HCT116 (cell line): ENCODE measurements at regions not wholly inside any gene's neighbourhood (a gene's known extent, or its start where the extent isn't known, plus 50 kb on each side); places are given as distances from the start of the nearest gene placed in this dataset.

Experiments
- ATAC-seq: fragments of 200-7000 bp; cut with Tn5 transposase; 2 replicates; pipeline ENCODE4 v1.9.1; 2020; ENCODE audit warnings: mild to moderate bottlenecking, moderate library complexity
- BruUV-seq: library from RNA; stranded (reverse); fragments of 400-500 nt; replicated peaks from 2 replicates; lab custom pipeline; 2021; lab: Mats Ljungman, UMichigan
- CTCF ChIA-PET: fragments of 300-600 bp; sonication (Branson Sonifier 250); formaldehyde crosslinking; loops from one replicate; lab custom pipeline; 2021; ENCODE audit warnings: antibody characterized with exemption; lab: Charles Lee
- POLR2A ChIA-PET: fragments of 300-600, 350-600 bp; sonication (Branson Sonifier 250); formaldehyde crosslinking; loops from one replicate; lab custom pipeline; 2021; ENCODE audit warnings: antibody characterized with exemption; lab: Charles Lee
- RAD21 ChIA-PET, 2 experiments: fragments of 300-600 bp; sonication (Branson Sonifier 250); formaldehyde crosslinking; loops; one replicate each; lab custom pipeline; 2023; ENCODE audit warnings: low total read pairs in 2 of 2; ENCODE audit not compliant: uncharacterized antibody in 2 of 2, unreplicated experiment in 2 of 2, low non-redundant PET in 1 of 2; lab: Charles Lee
- DNase-seq: peaks from one replicate; pipeline ENCODE4 v3.0.0-alpha.2; 2010; ENCODE audit warnings: low read depth, low spot score
- H2AFZ ChIP-seq: fragments of 200-600 bp; shearing (Covaris generic), sonication (generic); 2 replicates; pipeline ENCODE4 v1.6.1; 2017; ENCODE audit warnings: low read depth, mixed run types, mixed read lengths, antibody characterized with exemption, low read length; ENCODE audit not compliant: poor library complexity, severe bottlenecking
- H3K27ac ChIP-seq: 2 replicates; pipeline ENCODE4 v1.5.1; 2012; ENCODE audit warnings: low read depth, low read length
- H3K27me3 ChIP-seq: fragments of 200-600 bp; sonication (generic); 2 replicates; pipeline ENCODE4 v1.6.1; 2016; ENCODE audit warnings: mixed run types, low read length, mixed read lengths; ENCODE audit not compliant: insufficient read depth
- H3K36me3 ChIP-seq, 2 experiments: fragments of 200-500 bp in 1 of 2; fragments of 200-600 bp in 1 of 2; sonication (Bioruptor generic) in 1 of 2; sonication (generic) in 1 of 2; 2 replicates each; pipeline versions ENCODE4 v1.5.1 to v1.6.1; 2014 to 2016; ENCODE audit warnings: low read length in 2 of 2, inconsistent platforms in 1 of 2, mixed read lengths in 1 of 2, mixed run types in 1 of 2; ENCODE audit not compliant: insufficient read depth in 2 of 2, control insufficient read depth in 1 of 2
- H3K4me1 ChIP-seq, 2 experiments: fragments of 200-600 bp in 1 of 2; sonication (generic) in 1 of 2; 2 replicates each; pipeline versions ENCODE4 v1.5.1 to v1.6.1; 2012 to 2017; ENCODE audit warnings: low read length in 2 of 2, inconsistent platforms in 1 of 2, mild to moderate bottlenecking in 1 of 2, mixed read lengths in 1 of 2, mixed run types in 1 of 2, moderate library complexity in 1 of 2; ENCODE audit not compliant: insufficient read depth in 2 of 2, control insufficient read depth in 1 of 2
- H3K4me2 ChIP-seq: fragments of 200-600 bp; sonication (generic); 2 replicates; pipeline ENCODE4 v1.6.1; 2017; ENCODE audit warnings: mixed run types, low read length, mixed read lengths
- H3K4me3 ChIP-seq, 2 experiments: fragments of 200-600 bp in 1 of 2; sonication (generic) in 1 of 2; replicated peaks in 1 of 2; 2 replicates each; pipeline ENCODE4 v1.5.1; 2011 to 2016; ENCODE audit warnings: low read length in 2 of 2, control low read depth in 1 of 2, low read depth in 1 of 2, mild to moderate bottlenecking in 1 of 2, mixed read lengths in 1 of 2, mixed run types in 1 of 2
- H3K79me2 ChIP-seq: fragments of 200-600 bp; sonication (generic); 2 replicates; pipeline ENCODE4 v1.6.1; 2017; ENCODE audit warnings: mild to moderate bottlenecking, mixed run types, low read length, moderate library complexity, mixed read lengths; ENCODE audit not compliant: insufficient read depth
- H3K9ac ChIP-seq: fragments of 200-600 bp; sonication (generic); 2 replicates; pipeline ENCODE4 v1.6.1; 2016; ENCODE audit warnings: low read length, mixed read lengths
- H3K9me2 ChIP-seq: fragments of 200-600 bp; sonication (generic), shearing (Covaris generic); 2 replicates; pipeline ENCODE4 v1.6.1; 2017; ENCODE audit warnings: mixed run types, mild to moderate bottlenecking, moderate library complexity; ENCODE audit not compliant: insufficient read depth
- H3K9me3 ChIP-seq, 2 experiments: fragments of 200-500 bp in 1 of 2; fragments of 200-600 bp in 1 of 2; sonication (Bioruptor generic) in 1 of 2; sonication (generic) in 1 of 2; 2 replicates each; pipeline ENCODE4 v1.6.1; 2014 to 2017; ENCODE audit warnings: low read length in 2 of 2, mixed read lengths in 2 of 2, inconsistent platforms in 1 of 2, low read depth in 1 of 2, mild to moderate bottlenecking in 1 of 2, mixed run types in 1 of 2, moderate library complexity in 1 of 2; ENCODE audit not compliant: control insufficient read depth in 1 of 2, insufficient read depth in 1 of 2
- H4K20me1 ChIP-seq: fragments of 200-600 bp; sonication (generic), shearing (Covaris generic); 2 replicates; pipeline ENCODE4 v1.6.1; 2017; ENCODE audit warnings: mixed run types, mild to moderate bottlenecking, moderate library complexity; ENCODE audit not compliant: insufficient read depth
- CBX3 ChIP-seq: IDR thresholded peaks from 2 replicates; pipeline ENCODE4 v1.6.1; 2012; ENCODE audit warnings: low read depth
- CEBPB ChIP-seq: IDR thresholded peaks from 2 replicates; pipeline ENCODE4 v1.6.1; 2012; ENCODE audit warnings: low read depth
- EGR1 ChIP-seq: IDR thresholded peaks from 2 replicates; pipeline ENCODE4 v1.6.1; 2012; ENCODE audit warnings: low read depth
- ELF1 ChIP-seq: IDR thresholded peaks from 2 replicates; pipeline ENCODE4 v1.6.1; 2012; ENCODE audit warnings: low read depth, borderline replicate concordance
- EZH2phosphoT487 ChIP-seq: fragments of 200-600 bp; IDR thresholded peaks from 2 replicates; pipeline ENCODE4 v1.6.1; 2018; ENCODE audit warnings: antibody characterized with exemption, borderline replicate concordance
- FOSL1 ChIP-seq: IDR thresholded peaks from 2 replicates; pipeline ENCODE4 v1.6.1; 2012; ENCODE audit warnings: low read depth
- JUND ChIP-seq: IDR thresholded peaks from 2 replicates; pipeline ENCODE4 v1.6.1; 2012
- POLR2A ChIP-seq: IDR thresholded peaks from 2 replicates; pipeline ENCODE4 v1.7.0; 2011; ENCODE audit warnings: borderline replicate concordance; ENCODE audit not compliant: insufficient read depth, insufficient read length; ENCODE audit errors: extremely low read depth
- POLR2AphosphoS5 ChIP-seq: IDR thresholded peaks from 2 replicates; pipeline ENCODE4 v1.6.1; 2011; ENCODE audit warnings: mild to moderate bottlenecking, low read depth, low read length, moderate library complexity
- REST ChIP-seq: IDR thresholded peaks from 2 replicates; pipeline ENCODE4 v1.6.1; 2012; ENCODE audit warnings: low read depth
- TCF7L2 ChIP-seq: IDR thresholded peaks from 2 replicates; pipeline ENCODE4 v1.7.0; 2011; ENCODE audit warnings: borderline replicate concordance, inconsistent platforms; ENCODE audit not compliant: insufficient read depth, insufficient read length; ENCODE audit errors: extremely low read depth
- ZBTB33 ChIP-seq: IDR thresholded peaks from 2 replicates; pipeline ENCODE4 v1.6.1; 2011; ENCODE audit warnings: mild to moderate bottlenecking, low read length, moderate library complexity; ENCODE audit not compliant: insufficient replicate concordance; ENCODE audit errors: extremely low read depth
- ZFX ChIP-seq: fragments of 450-650 bp; IDR thresholded peaks from 2 replicates; pipeline ENCODE4 v1.6.1; 2017
- ZNF274 ChIP-seq: fragments of 200-500 bp; sonication (Bioruptor generic); IDR thresholded peaks from 2 replicates; pipeline ENCODE4 v1.6.1; 2014; ENCODE audit warnings: mild to moderate bottlenecking, low read depth, low read length, inconsistent platforms
- intact Hi-C: fragments of 100-400 bp; cut with micrococcal nuclease; formaldehyde crosslinking; loops from 2 replicates; pipeline ENCODE4 v1.10.0; 2022
- TF ChIP-seq, protein P1 (sequence below): IDR thresholded peaks from 2 replicates; pipeline ENCODE4 v1.6.1; 2012
- TF ChIP-seq, protein P2 (sequence below): IDR thresholded peaks from 2 replicates; pipeline ENCODE4 v1.6.1; 2012

DNA sequence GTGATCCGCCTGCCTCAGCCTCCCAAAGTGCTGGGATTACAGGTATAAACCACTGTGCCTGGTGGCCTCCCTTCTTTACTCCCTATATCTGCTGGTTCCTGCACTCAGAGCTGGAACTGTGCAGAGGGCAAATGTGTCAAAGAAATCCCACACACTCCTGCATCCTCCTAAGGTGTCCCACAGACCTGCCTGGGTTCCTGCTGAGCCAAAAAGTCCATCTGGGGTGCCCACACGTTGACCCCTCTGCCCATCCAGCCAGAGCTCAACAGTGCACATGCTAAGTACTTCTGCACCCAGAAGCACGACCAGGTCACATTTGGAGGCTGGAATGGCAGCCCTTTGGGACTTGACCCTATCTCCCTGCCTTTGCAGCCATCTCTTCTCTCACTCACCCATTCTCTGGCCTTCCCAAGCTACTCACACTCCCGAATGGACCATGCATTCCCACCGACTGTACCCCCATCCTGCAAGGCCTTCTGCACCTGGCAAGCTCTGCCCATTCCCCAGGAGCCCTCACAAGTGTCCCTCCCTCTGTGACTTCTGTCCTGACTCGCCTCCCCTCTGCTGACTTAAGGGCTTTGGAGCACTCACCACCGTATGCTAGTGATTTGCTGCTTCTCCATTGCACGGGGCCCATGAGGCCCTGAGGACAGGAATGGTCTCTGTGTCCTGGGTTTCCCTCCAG, 152.1 kb downstream of the KCTD15 start (continued):
- TF ChIP-seq REST (no peak), ZNF274 (no peak), TCF7L2 (no peak), ZFX (no peak), ELF1 (no peak), EGR1 (no peak), JUND (no peak), POLR2AphosphoS5 (no peak), CBX3 (no peak), POLR2A (no peak)
- TF ChIP-seq, protein P1, sequence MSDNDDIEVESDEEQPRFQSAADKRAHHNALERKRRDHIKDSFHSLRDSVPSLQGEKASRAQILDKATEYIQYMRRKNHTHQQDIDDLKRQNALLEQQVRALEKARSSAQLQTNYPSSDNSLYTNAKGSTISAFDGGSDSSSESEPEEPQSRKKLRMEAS: no peak
- TF ChIP-seq, all 23 proteins: peak for 0

- Histone ChIP-seq H3K9me3 (no peaks in the 10 kb centered on the region), H3K27ac (no peak overlapping the region), H3K9me2 (no peaks in the 10 kb centered on the region), H2AFZ (no peak overlapping the region), H3K4me3 (no peak overlapping the region), H3K36me3 (no peaks in the 10 kb centered on the region), H4K20me1 (no peaks in the 10 kb centered on the region), H3K4me1 (no peaks in the 10 kb centered on the region), H3K79me2 (no peaks in the 10 kb centered on the region), H3K27me3 (no peaks in the 10 kb centered on the region), H3K4me2 (no peak overlapping the region), H3K9ac (no peak overlapping the region)
- ATAC-seq: no peak
- intact Hi-C loops: no loop called here
- POLR2A ChIA-PET: no interaction called here
- DNase-seq: no peak
- CTCF ChIA-PET: no interaction called here
- RAD21 ChIA-PET: no interaction called here
- BruUV-seq: no TSS peak
- no peak for TF ChIP-seq ZFX
- no peak for TF ChIP-seq CEBPB
- TF ChIP-seq CBX3: no peak
- TF ChIP-seq EZH2phosphoT487: no peak
- TF ChIP-seq, protein P1: no peak
- no peak for TF ChIP-seq TCF7L2
- TF ChIP-seq, protein P2, sequence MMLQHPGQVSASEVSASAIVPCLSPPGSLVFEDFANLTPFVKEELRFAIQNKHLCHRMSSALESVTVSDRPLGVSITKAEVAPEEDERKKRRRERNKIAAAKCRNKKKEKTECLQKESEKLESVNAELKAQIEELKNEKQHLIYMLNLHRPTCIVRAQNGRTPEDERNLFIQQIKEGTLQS: no peak
- TF ChIP-seq ELF1: no peak
- TF ChIP-seq ZBTB33: no peak
- no peak for TF ChIP-seq FOSL1
These were observed 153.6 kb downstream of the KCTD15 start for GRCh38 chr19:33950091-33950750.
